Hepatocyte (in vitro differentiated cells): ENCODE measurements at regions not wholly inside any gene's neighbourhood (a gene's known extent, or its start where the extent isn't known, plus 50 kb on each side); places are given as distances from the start of the nearest gene placed in this dataset.

ENCODE experiments used
- CTCF ChIP-seq: fragments of 200-600 bp; sonication (generic); IDR thresholded peaks from 2 replicates; pipeline ENCODE4 v1.5.1; 2016; ENCODE audit warnings: antibody characterized with exemption, mild to moderate bottlenecking; ENCODE audit not compliant: poor library complexity
- EZH2phosphoT487 ChIP-seq: fragments of 200-600 bp; sonication (generic); IDR thresholded peaks from one replicate; pipeline ENCODE4 v1.6.1; 2018; ENCODE audit warnings: antibody characterized with exemption, mild to moderate bottlenecking, low read depth, moderate library complexity; ENCODE audit not compliant: unreplicated experiment, severe bottlenecking

- TF ChIP-seq CTCF: no peak
- TF ChIP-seq EZH2phosphoT487: no peak
Observed at GRCh38 chr1:60634106-60634505, 448.3 kb upstream of the NFIA start.
